Neural cell (in vitro differentiated cells): ENCODE measurements at regions not wholly inside any gene's neighbourhood (a gene's known extent, or its start where the extent isn't known, plus 50 kb on each side); places are given as distances from the start of the nearest gene placed in this dataset.
A peak's percentile ranks its signal among the peaks of the same experiment; 100 is the strongest.

Experiments
- H2AFZ ChIP-seq: fragments of 200-600, 300-800 bp; sonication (generic), shearing (Covaris generic); 2 replicates; pipeline ENCODE4 v1.6.0; 2014; ENCODE audit warnings: low read depth, mild to moderate bottlenecking, antibody characterized with exemption, low read length, moderate library complexity
- H3F3A ChIP-seq: fragments of 200-600 bp; shearing (Covaris generic); 2 replicates; pipeline ENCODE4 v1.6.1; 2016; ENCODE audit warnings: mild to moderate bottlenecking, moderate library complexity, mixed read lengths, antibody characterized with exemption, low read length; ENCODE audit not compliant: insufficient read depth, poor library complexity, severe bottlenecking
- H3K27ac ChIP-seq: fragments of 200-600, 300-800 bp; sonication (generic), shearing (Covaris generic); 2 replicates; pipeline ENCODE4 v1.5.1; 2014; ENCODE audit warnings: mild to moderate bottlenecking, low read length, moderate library complexity
- H3K27me3 ChIP-seq: fragments of 300-800, 200-600 bp; sonication (generic), shearing (Covaris generic); 2 replicates; pipeline ENCODE4 v1.6.0; 2014; ENCODE audit warnings: mild to moderate bottlenecking, low read depth, low read length, moderate library complexity; ENCODE audit not compliant: insufficient read depth
- H3K36me3 ChIP-seq: fragments of 300-800, 200-600 bp; sonication (generic), shearing (Covaris generic); 2 replicates; pipeline ENCODE4 v1.5.1; 2014; ENCODE audit warnings: mild to moderate bottlenecking, antibody characterized with exemption, low read length, moderate library complexity; ENCODE audit not compliant: insufficient read depth
- H3K4me2 ChIP-seq: fragments of 300-800, 200-600 bp; sonication (generic), shearing (Covaris generic); 2 replicates; pipeline ENCODE4 v1.6.0; 2014; ENCODE audit warnings: mild to moderate bottlenecking, low read length
- H3K4me3 ChIP-seq: fragments of 300-800, 200-600 bp; sonication (generic), shearing (Covaris generic); 2 replicates; pipeline ENCODE4 v1.5.1; 2014; ENCODE audit warnings: mild to moderate bottlenecking, low read length, moderate library complexity
- H3K79me2 ChIP-seq: fragments of 200-600 bp; shearing (Covaris generic); replicated peaks from 2 replicates; pipeline ENCODE4 v1.6.0; 2014; ENCODE audit warnings: mild to moderate bottlenecking, low read length, moderate library complexity; ENCODE audit not compliant: insufficient read depth
- H3K9ac ChIP-seq: fragments of 300-800, 200-600 bp; sonication (generic), shearing (Covaris generic); 2 replicates; pipeline ENCODE4 v1.6.1; 2016; ENCODE audit warnings: mild to moderate bottlenecking, low read length, mixed read lengths
- H3K9me2 ChIP-seq: fragments of 200-600 bp; shearing (Covaris generic); 2 replicates; pipeline ENCODE4 v1.6.1; 2016; ENCODE audit warnings: mild to moderate bottlenecking, low read length, mixed read lengths; ENCODE audit not compliant: insufficient read depth
- H3K9me3 ChIP-seq: fragments of 200-600, 300-800 bp; sonication (generic), shearing (Covaris generic); 2 replicates; pipeline ENCODE4 v1.6.1; 2016; ENCODE audit warnings: mild to moderate bottlenecking, mixed run types, low read length, moderate library complexity, mixed read lengths
- H4K20me1 ChIP-seq: fragments of 200-600 bp; shearing (Covaris generic); 2 replicates; pipeline ENCODE4 v1.6.1; 2016; ENCODE audit warnings: mild to moderate bottlenecking, mixed run types; ENCODE audit not compliant: insufficient read depth
- CTCF ChIP-seq: fragments of 450-650 bp; IDR thresholded peaks from 2 replicates; pipeline ENCODE4 v1.5.1; 2014; ENCODE audit warnings: antibody characterized with exemption, mild to moderate bottlenecking, moderate library complexity; ENCODE audit not compliant: poor library complexity, severe bottlenecking
- EP300 ChIP-seq: fragments of 450-650 bp; conservative IDR thresholded peaks from 2 replicates; pipeline ENCODE4 v1.6.1; 2014; ENCODE audit warnings: antibody characterized with exemption, mild to moderate bottlenecking, moderate library complexity; ENCODE audit not compliant: poor library complexity, severe bottlenecking
- EZH2 ChIP-seq: fragments of 200-600, 300-800 bp; shearing (Covaris generic), sonication (generic); IDR thresholded peaks from 2 replicates; pipeline ENCODE4 v1.6.1; 2014; ENCODE audit warnings: antibody characterized with exemption, low read length, borderline replicate concordance, mild to moderate bottlenecking; ENCODE audit not compliant: insufficient read depth, poor library complexity, severe bottlenecking
- MXI1 ChIP-seq: fragments of 450-650 bp; conservative IDR thresholded peaks from 2 replicates; pipeline ENCODE4 v1.6.1; 2014; ENCODE audit warnings: antibody characterized with exemption, mild to moderate bottlenecking; ENCODE audit not compliant: poor library complexity, severe bottlenecking
- POLR2AphosphoS5 ChIP-seq: IDR thresholded peaks from 2 replicates; pipeline ENCODE4 v1.6.1; 2012
- RAD21 ChIP-seq: fragments of 450-650 bp; conservative IDR thresholded peaks from 2 replicates; pipeline ENCODE4 v1.6.1; 2014; ENCODE audit warnings: antibody characterized with exemption, mild to moderate bottlenecking, moderate library complexity
- REST ChIP-seq: IDR thresholded peaks from 2 replicates; pipeline ENCODE4 v1.6.1; 2012; ENCODE audit warnings: borderline replicate concordance
- SMC3 ChIP-seq: fragments of 450-650 bp; conservative IDR thresholded peaks from 2 replicates; pipeline ENCODE4 v1.6.1; 2014; ENCODE audit warnings: antibody characterized with exemption, mild to moderate bottlenecking, moderate library complexity; ENCODE audit not compliant: poor library complexity
- TAF1 ChIP-seq: IDR thresholded peaks from 2 replicates; pipeline ENCODE4 v1.6.1; 2012; ENCODE audit warnings: low read depth

GRCh38 chr20:12203399-12203798 lies 285.7 kb downstream of the BTBD3 start:
- no peaks in the 10 kb centered on the region for H3F3A ChIP-seq
- H3K4me3 ChIP-seq, result no peak overlapping the region
- H3K4me2 ChIP-seq, result no peak overlapping the region
- H3K9ac ChIP-seq, result no peak overlapping the region
- no peaks in the 10 kb centered on the region for H3K36me3 ChIP-seq
- no peaks in the 10 kb centered on the region for H3K79me2 ChIP-seq
- H3K27ac ChIP-seq, result no peak overlapping the region
- H2AFZ ChIP-seq, result no peak overlapping the region
- no peaks in the 10 kb centered on the region for H3K9me2 ChIP-seq
- no peaks in the 10 kb centered on the region for H3K27me3 ChIP-seq
- no peaks in the 10 kb centered on the region for H3K9me3 ChIP-seq
- H4K20me1 ChIP-seq, result no peaks in the 10 kb centered on the region
- TF ChIP-seq CTCF (no peak), EZH2 (no peak), EP300 (peak; percentile 80), SMC3 (no peak), TAF1 (no peak), POLR2AphosphoS5 (peak; percentile 74), RAD21 (no peak), MXI1 (no peak), REST (no peak)

GRCh38 chr20:12203981-12204380 lies 286.3 kb downstream of the BTBD3 start:
- Histone ChIP-seq H3K27me3 (no peaks in the 10 kb centered on the region), H3K27ac (no peak overlapping the region), H3K9me3 (no peaks in the 10 kb centered on the region), H3K4me2 (no peak overlapping the region), H3K79me2 (no peaks in the 10 kb centered on the region), H3K9ac (no peak overlapping the region), H3F3A (no peaks in the 10 kb centered on the region), H4K20me1 (no peaks in the 10 kb centered on the region), H2AFZ (no peak overlapping the region), H3K9me2 (no peaks in the 10 kb centered on the region), H3K4me3 (no peak overlapping the region), H3K36me3 (no peaks in the 10 kb centered on the region)
- TF ChIP-seq EZH2, result no peak
- no peak for TF ChIP-seq TAF1
- TF ChIP-seq CTCF, result no peak
- no peak for TF ChIP-seq POLR2AphosphoS5
- TF ChIP-seq MXI1, result no peak
- TF ChIP-seq SMC3, result no peak
- TF ChIP-seq RAD21, result no peak
- TF ChIP-seq REST, result no peak
- no peak for TF ChIP-seq EP300
